CD8-positive, alpha-beta memory T cell (primary cell): ENCODE measurements at regions not wholly inside any gene's neighbourhood (a gene's known extent, or its start where the extent isn't known, plus 50 kb on each side); places are given as distances from the start of the nearest gene placed in this dataset.

Experiments used
- CTCF ChIA-PET: fragments of 350-600 bp; sonication (Branson Sonifier 250); formaldehyde crosslinking; loops from one replicate; lab custom pipeline; 2021; ENCODE audit warnings: antibody characterized with exemption; lab: Charles Lee
- POLR2A ChIA-PET: fragments of 350-600 bp; sonication (Branson Sonifier 250); formaldehyde crosslinking; loops from one replicate; lab custom pipeline; 2021; ENCODE audit warnings: antibody characterized with exemption; lab: Charles Lee
- DNase-seq, 5 donors: peaks; one replicate each; pipeline versions ENCODE4 v3.0.0 to v3.0.0-alpha.2; 2020 to 2022; ENCODE audit warnings: mixed read lengths in 1 of 5
- H3K27ac ChIP-seq: one replicate; pipeline ENCODE4 v1.7.0; 2013; ENCODE audit warnings: low read depth, mild to moderate bottlenecking, low read length, moderate library complexity
- H3K27me3 ChIP-seq: 2 replicates; pipeline ENCODE4 v1.7.0; 2013; ENCODE audit warnings: low read length, mild to moderate bottlenecking; ENCODE audit not compliant: insufficient read depth, poor library complexity, severe bottlenecking
- H3K36me3 ChIP-seq: 2 replicates; pipeline ENCODE4 v1.7.0; 2013; ENCODE audit warnings: mild to moderate bottlenecking, low read length, moderate library complexity; ENCODE audit not compliant: insufficient read depth
- H3K4me1 ChIP-seq: 2 replicates; pipeline ENCODE4 v1.7.0; 2013; ENCODE audit warnings: mild to moderate bottlenecking, low read length, moderate library complexity; ENCODE audit not compliant: insufficient read depth
- H3K4me3 ChIP-seq: 2 replicates; pipeline ENCODE4 v1.7.0; 2013; ENCODE audit warnings: mild to moderate bottlenecking, low read length
- H3K9me3 ChIP-seq: 2 replicates; pipeline ENCODE4 v1.7.0; 2013; ENCODE audit warnings: mild to moderate bottlenecking, low read length
- H3K27ac Mint-ChIP-seq, 8 donors: one replicate each; pipeline ENCODE4 v1.8.0; 2020 to 2021; ENCODE audit warnings: mixed read lengths in 8 of 8, mild to moderate bottlenecking in 6 of 8, inconsistent platforms in 3 of 8, moderate library complexity in 3 of 8
- H3K27me3 Mint-ChIP-seq, 2 donors: one replicate each; pipeline ENCODE4 v1.8.0; 2020 to 2021; ENCODE audit warnings: mixed read lengths in 2 of 2, mild to moderate bottlenecking in 1 of 2, moderate library complexity in 1 of 2
- H3K36me3 Mint-ChIP-seq, 3 donors: one replicate each; pipeline ENCODE4 v1.8.0; 2020 to 2021; ENCODE audit warnings: mixed read lengths in 3 of 3, inconsistent platforms in 1 of 3, mild to moderate bottlenecking in 1 of 3
- H3K4me1 Mint-ChIP-seq, 3 donors: one replicate each; pipeline ENCODE4 v1.8.0; 2020 to 2021; ENCODE audit warnings: mixed read lengths in 3 of 3, inconsistent platforms in 1 of 3, mild to moderate bottlenecking in 1 of 3
- H3K4me3 Mint-ChIP-seq, 7 donors: one replicate each; pipeline ENCODE4 v1.8.0; 2020 to 2021; ENCODE audit warnings: mixed read lengths in 7 of 7, mild to moderate bottlenecking in 6 of 7, moderate library complexity in 4 of 7, inconsistent platforms in 2 of 7
- H3K9me3 Mint-ChIP-seq, 5 donors: one replicate each; pipeline ENCODE4 v1.8.0; 2020 to 2022; ENCODE audit warnings: mixed read lengths in 5 of 5, mild to moderate bottlenecking in 3 of 5, moderate library complexity in 2 of 5, inconsistent platforms in 1 of 5

GRCh38 chr3:101081446-101081845 is 88.2 kb upstream of the ABI3BP start:
- H3K4me1 ChIP-seq, result no peaks in the 10 kb centered on the region
- no peak overlapping the region for H3K4me3 ChIP-seq
- no peak overlapping the region for H3K27ac ChIP-seq
- H3K9me3 ChIP-seq, result no peaks in the 10 kb centered on the region
- H3K36me3 ChIP-seq, result no peaks in the 10 kb centered on the region
- H3K4me3 Mint-ChIP-seq, result no peak overlapping the region
- H3K9me3 Mint-ChIP-seq, result peaks cover 0 to 2% (median 0%) of the 10 kb centered on the region in 5 donors
- ChIA-PET POLR2A (no interaction called here), CTCF (no interaction called here)
- H3K36me3 Mint-ChIP-seq, result no peaks in the 10 kb centered on the region
- peaks cover 1 to 25% of the 10 kb centered on the region in 2 donors for H3K27me3 Mint-ChIP-seq
- no peaks in the 10 kb centered on the region for H3K4me1 Mint-ChIP-seq
- no peak for DNase-seq
- H3K27ac Mint-ChIP-seq, result no peak overlapping the region
- no peaks in the 10 kb centered on the region for H3K27me3 ChIP-seq

GRCh38 chr3:101077361-101078011 is 84.3 kb upstream of the ABI3BP start:
- no peaks in the 10 kb centered on the region for H3K4me1 ChIP-seq
- H3K9me3 ChIP-seq, result no peaks in the 10 kb centered on the region
- H3K4me3 Mint-ChIP-seq, result no peak overlapping the region
- H3K36me3 Mint-ChIP-seq, result no peaks in the 10 kb centered on the region
- H3K4me3 ChIP-seq, result no peak overlapping the region
- H3K36me3 ChIP-seq, result no peaks in the 10 kb centered on the region
- H3K27ac Mint-ChIP-seq, result no peak overlapping the region
- DNase-seq, result no peak
- ChIA-PET POLR2A (no interaction called here), CTCF (no interaction called here)
- H3K27ac ChIP-seq, result no peak overlapping the region
- peaks cover 0 to 4% (median 0%) of the 10 kb centered on the region in 5 donors for H3K9me3 Mint-ChIP-seq
- H3K4me1 Mint-ChIP-seq, result no peaks in the 10 kb centered on the region
- H3K27me3 Mint-ChIP-seq, result peaks cover 0 to 14% of the 10 kb centered on the region in 2 donors
- H3K27me3 ChIP-seq, result no peaks in the 10 kb centered on the region

GRCh38 chr3:101074518-101074917 is 81.3 kb upstream of the ABI3BP start:
- POLR2A ChIA-PET, result no interaction called here
- Mint-ChIP-seq H3K4me3 (no peak overlapping the region), H3K27me3 (peaks cover 0 to 4% of the 10 kb centered on the region in 2 donors), H3K9me3 (peaks cover 0 to 4% (median 0%) of the 10 kb centered on the region in 5 donors), H3K4me1 (no peaks in the 10 kb centered on the region), H3K27ac (peak overlapping the region in 1 of 8 donors; percentile 62), H3K36me3 (no peaks in the 10 kb centered on the region)
- no peak overlapping the region for H3K4me3 ChIP-seq
- H3K27ac ChIP-seq, result no peak overlapping the region
- no peaks in the 10 kb centered on the region for H3K27me3 ChIP-seq
- CTCF ChIA-PET, result no interaction called here
- H3K4me1 ChIP-seq, result no peaks in the 10 kb centered on the region
- H3K9me3 ChIP-seq, result no peaks in the 10 kb centered on the region
- H3K36me3 ChIP-seq, result no peaks in the 10 kb centered on the region
- no peak for DNase-seq

- Mint-ChIP-seq H3K27ac (no peak overlapping the region), H3K36me3 (no peaks in the 10 kb centered on the region)
- CTCF ChIA-PET, result no interaction called here
Measured at GRCh38 chr3:101072300-101072699, 79.1 kb upstream of the ABI3BP start.

GRCh38 chr3:101070799-101071121 is 77.5 kb upstream of the ABI3BP start:
- H3K27ac Mint-ChIP-seq, result peak overlapping the region in 1 of 8 donors; percentile 12
- no peaks in the 10 kb centered on the region for H3K4me1 Mint-ChIP-seq
- Histone ChIP-seq H3K27me3 (no peaks in the 10 kb centered on the region), H3K27ac (no peak overlapping the region), H3K4me3 (no peak overlapping the region), H3K4me1 (no peaks in the 10 kb centered on the region), H3K36me3 (no peaks in the 10 kb centered on the region), H3K9me3 (no peaks in the 10 kb centered on the region)
- DNase-seq, result no peak
- H3K9me3 Mint-ChIP-seq, result peaks cover 0 to 4% (median 0%) of the 10 kb centered on the region in 5 donors
- CTCF ChIA-PET, result interaction anchor here (1.5 kb wide), 1 partner anchor 11 kb away, joined by 3 read pairs; no protein-coding TSS in a partner anchor
- H3K36me3 Mint-ChIP-seq, result no peaks in the 10 kb centered on the region
- H3K27me3 Mint-ChIP-seq, result peaks cover 3 to 12% of the 10 kb centered on the region in 2 donors
- H3K4me3 Mint-ChIP-seq, result no peak overlapping the region
- POLR2A ChIA-PET, result no interaction called here

More at GRCh38 chr3:101072300-101072699, 79.1 kb upstream of the ABI3BP start:
- no peaks in the 10 kb centered on the region for H3K27me3 ChIP-seq
- peaks cover 0 to 4% (median 0%) of the 10 kb centered on the region in 5 donors for H3K9me3 Mint-ChIP-seq
- H3K4me1 Mint-ChIP-seq, result no peaks in the 10 kb centered on the region
- H3K27me3 Mint-ChIP-seq, result peaks cover 0 to 6% of the 10 kb centered on the region in 2 donors
- H3K4me3 ChIP-seq, result no peak overlapping the region
- H3K4me1 ChIP-seq, result no peaks in the 10 kb centered on the region
- H3K4me3 Mint-ChIP-seq, result no peak overlapping the region
- POLR2A ChIA-PET, result no interaction called here
- H3K9me3 ChIP-seq, result no peaks in the 10 kb centered on the region
- no peak for DNase-seq
- no peaks in the 10 kb centered on the region for H3K36me3 ChIP-seq
- no peak overlapping the region for H3K27ac ChIP-seq

GRCh38 chr3:101069901-101070798 is 76.9 kb upstream of the ABI3BP start:
- no peak overlapping the region for H3K4me3 Mint-ChIP-seq
- POLR2A ChIA-PET, result no interaction called here
- H3K27me3 Mint-ChIP-seq, result peaks cover 3 to 17% of the 10 kb centered on the region in 2 donors
- peak overlapping the region in 1 of 8 donors; percentile 31 for H3K27ac Mint-ChIP-seq
- Histone ChIP-seq H3K9me3 (no peaks in the 10 kb centered on the region), H3K4me3 (no peak overlapping the region), H3K4me1 (no peaks in the 10 kb centered on the region), H3K27ac (no peak overlapping the region), H3K36me3 (no peaks in the 10 kb centered on the region), H3K27me3 (no peaks in the 10 kb centered on the region)
- peak; percentile 16 to 57 (median 42) for DNase-seq
- no peaks in the 10 kb centered on the region for H3K36me3 Mint-ChIP-seq
- CTCF ChIA-PET, result interaction anchor here (1.5 kb wide), 1 partner anchor 12 kb away, joined by 3 read pairs; no protein-coding TSS in a partner anchor
- no peaks in the 10 kb centered on the region for H3K4me1 Mint-ChIP-seq
- peaks cover 0 to 4% (median 0%) of the 10 kb centered on the region in 5 donors for H3K9me3 Mint-ChIP-seq

GRCh38 chr3:101068876-101069606 is 75.8 kb upstream of the ABI3BP start:
- POLR2A ChIA-PET, result no interaction called here
- Histone ChIP-seq H3K9me3 (no peaks in the 10 kb centered on the region), H3K27me3 (peaks cover 6% of the 10 kb centered on the region), H3K36me3 (no peaks in the 10 kb centered on the region), H3K4me1 (no peaks in the 10 kb centered on the region), H3K27ac (no peak overlapping the region), H3K4me3 (no peak overlapping the region)
- no peak overlapping the region for H3K27ac Mint-ChIP-seq
- H3K27me3 Mint-ChIP-seq, result peaks cover 6 to 28% of the 10 kb centered on the region in 2 donors
- no peaks in the 10 kb centered on the region for H3K9me3 Mint-ChIP-seq
- CTCF ChIA-PET, result no interaction called here
- DNase-seq, result no peak
- H3K36me3 Mint-ChIP-seq, result no peaks in the 10 kb centered on the region
- H3K4me3 Mint-ChIP-seq, result no peak overlapping the region
- no peaks in the 10 kb centered on the region for H3K4me1 Mint-ChIP-seq
